ENCODE measurements at regions not wholly inside any gene's neighbourhood (a gene's known extent, or its start where the extent isn't known, plus 50 kb on each side); places are given as distances from the start of the nearest gene placed in this dataset.

DNA sequence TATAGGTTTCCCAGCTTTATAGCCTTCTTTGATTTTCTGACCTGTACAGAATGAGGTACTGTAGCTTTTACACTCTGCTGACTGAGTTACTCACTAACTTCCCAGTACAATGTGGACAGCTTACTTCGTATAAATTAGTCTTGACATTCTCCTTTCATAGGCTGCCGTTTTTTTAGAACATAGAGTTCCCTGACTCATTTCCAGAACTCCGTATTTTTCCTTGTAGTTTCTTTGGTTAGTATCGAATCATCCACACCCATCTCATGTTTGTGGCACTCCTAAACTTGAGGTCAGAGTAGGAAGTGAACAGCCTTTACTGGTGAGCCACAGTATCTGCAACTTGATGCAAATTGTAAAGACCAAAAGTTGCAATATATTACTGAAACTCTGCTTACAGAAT, 303.9 kb downstream of the SLITRK5 start:
- no peak for TF ChIP-seq SUZ12 (IDR thresholded peaks at IDR 0.05; ENCODE audit: extremely low read depth, insufficient read depth, insufficient read length)
- no peak for TF ChIP-seq YY1 (IDR thresholded peaks at IDR 0.05; ENCODE audit: insufficient read depth, insufficient read length)
- no peak for TF ChIP-seq ZNF274 (IDR thresholded peaks at IDR 0.05; ENCODE audit: low read depth, low read length)
